ENCODE measurements at regions not wholly inside any gene's neighbourhood (a gene's known extent, or its start where the extent isn't known, plus 50 kb on each side); places are given as distances from the start of the nearest gene placed in this dataset.

GRCh38 chr12:127900386-127900785 lies 366.6 kb upstream of the TMEM132C start (continued):
- TF ChIP-seq ATF3 (IDR thresholded peaks at IDR 0.05; ENCODE audit: borderline replicate concordance, extremely low read depth, low read depth, low read length) (no peak), E2F4 (IDR thresholded peaks at IDR 0.05; ENCODE audit: low read depth, low read length) (no peak)

DNA sequence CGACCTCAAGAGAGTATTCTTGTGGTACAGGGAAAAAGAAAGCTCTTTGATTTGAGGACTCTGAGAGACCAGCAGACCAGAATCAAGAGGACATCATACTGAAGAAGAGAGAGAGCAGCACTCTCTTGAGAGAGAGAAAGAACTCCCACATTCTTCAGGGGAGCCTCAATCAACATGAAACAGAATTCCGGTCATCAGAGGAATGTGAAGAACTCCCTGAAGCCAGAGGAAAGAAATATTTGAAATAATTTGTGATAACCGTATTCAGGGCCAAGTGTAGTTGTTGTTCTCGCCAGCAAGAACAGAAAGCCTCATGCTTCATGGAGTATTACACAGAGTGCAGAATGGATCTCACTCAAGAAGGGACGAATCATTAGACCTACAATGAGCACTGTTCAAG lies 363.8 kb upstream of the TMEM132C start:
- H3K27ac ChIP-seq (ENCODE audit: control insufficient read depth, insufficient read depth) = no peak overlapping the region
- no TSS peak for BruUV-seq (replicated peaks)
- intact Hi-C loops (cut with micrococcal nuclease; ENCODE audit: unreplicated experiment) = no loop called here
- CTCF ChIA-PET = no interaction called here
- H3K79me2 ChIP-seq (ENCODE audit: control insufficient read depth, insufficient read depth, low read length) = no peaks in the 10 kb centered on the region
- H3K27me3 ChIP-seq (replicated peaks in 1 of 2; ENCODE audit: control insufficient read depth in 2 of 2, insufficient read depth in 2 of 2, low read length in 1 of 2) = no peaks in the 10 kb centered on the region
- H3K4me2 ChIP-seq (ENCODE audit: control insufficient read depth, insufficient read depth) = no peak overlapping the region
- H3K4me1 ChIP-seq (ENCODE audit: control insufficient read depth, insufficient read depth, low read length) = no peaks in the 10 kb centered on the region
- RAD21 ChIA-PET (ENCODE audit: unreplicated experiment) = no interaction called here
- WGBS (ENCODE audit: insufficient coverage, insufficient replicate concordance, low lambda C conversion rate, missing lambda C conversion rate) = under 1% methylated on average over 5 of the region's 5 CpGs
- H4K20me1 ChIP-seq (ENCODE audit: control insufficient read depth, insufficient read depth) = no peaks in the 10 kb centered on the region
- no peak for DNase-seq (ENCODE audit: low read depth, low spot score)
- no peak for FAIRE-seq
- no peak overlapping the region for H3K4me3 ChIP-seq
- no peak overlapping the region for H3K9ac ChIP-seq (ENCODE audit: control insufficient read depth, insufficient read depth, low read length)
- H2AFZ ChIP-seq (ENCODE audit: control insufficient read depth, low read depth, low read length) = no peak overlapping the region
- TF ChIP-seq STAT1 (conservative IDR thresholded peaks at IDR 0.05) (no peak), RUNX3 (IDR thresholded peaks at IDR 0.05; ENCODE audit: low read length) (no peak), BRCA1 (IDR thresholded peaks at IDR 0.05; ENCODE audit: low read depth, low read length) (no peak), STAT3 (IDR thresholded peaks at IDR 0.05; ENCODE audit: low read depth, low read length) (no peak), RBBP5 (conservative IDR thresholded peaks at IDR 0.05) (no peak), ZNF384 (IDR thresholded peaks at IDR 0.05; ENCODE audit: borderline replicate concordance, low read depth, low read length) (no peak), ZNF592 (IDR thresholded peaks at IDR 0.05) (no peak), NFXL1 (IDR thresholded peaks at IDR 0.05; ENCODE audit: borderline replicate concordance) (no peak), MTA3 (IDR thresholded peaks at IDR 0.05; ENCODE audit: borderline replicate concordance, low read length) (no peak)
- POLR2A ChIA-PET = no interaction called here
- SMC1A ChIA-PET (ENCODE audit: uncharacterized antibody, unreplicated experiment) = no interaction called here
- H3K9me3 ChIP-seq (replicated peaks; ENCODE audit: control insufficient read depth, insufficient read depth, low read length) = no peaks in the 10 kb centered on the region
- in situ Hi-C loops (cut with MboI) = no loop called here
- no peaks in the 10 kb centered on the region for H3K36me3 ChIP-seq (ENCODE audit: control insufficient read depth in 2 of 2, insufficient read depth in 2 of 2, low read length in 1 of 2)
- no peak for ATAC-seq
